Activated T-cell treated with anti-CD3 and anti-CD28 coated beads for 4 hours (primary cell): ENCODE measurements at regions not wholly inside any gene's neighbourhood (a gene's known extent, or its start where the extent isn't known, plus 50 kb on each side); places are given as distances from the start of the nearest gene placed in this dataset.
"Not testable (repeated sequence)": the region's sequence is repeated elsewhere in the genome, so short reads cannot be mapped to it uniquely, and the experiment has no call there.

Experiments
- DNase-seq: peaks from one replicate; pipeline ENCODE4 v3.0.0-alpha.2; 2020

- no peak for DNase-seq
These were observed 107.8 kb upstream of the SPIN4 start for GRCh38 chrX:63458981-63459380.

- no peak for DNase-seq
These were observed 102.4 kb upstream of the SPIN4 start for GRCh38 chrX:63453571-63453970.

- no peak for DNase-seq
These were observed 90.6 kb upstream of the SPIN4 start for GRCh38 chrX:63441717-63442116.

DNA sequence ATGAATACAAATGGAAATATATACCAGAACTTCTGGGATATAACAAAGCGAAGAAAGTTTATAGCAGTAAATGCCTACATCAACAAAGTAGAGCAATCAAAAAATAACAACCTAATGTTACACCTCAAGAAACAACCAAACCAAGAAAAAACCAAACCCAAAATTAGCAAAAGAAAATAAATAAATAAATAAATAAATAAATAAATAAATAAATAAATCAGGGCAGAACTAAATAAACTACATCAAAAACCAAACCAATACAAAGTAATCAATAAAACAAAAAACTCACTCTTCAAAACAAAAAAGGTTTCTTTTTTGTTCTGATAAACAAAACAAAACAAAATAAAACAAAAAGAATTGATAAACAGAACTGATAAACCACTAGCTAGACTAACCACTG lies 88.4 kb upstream of the SPIN4 start:
- DNase-seq: no peak

DNA sequence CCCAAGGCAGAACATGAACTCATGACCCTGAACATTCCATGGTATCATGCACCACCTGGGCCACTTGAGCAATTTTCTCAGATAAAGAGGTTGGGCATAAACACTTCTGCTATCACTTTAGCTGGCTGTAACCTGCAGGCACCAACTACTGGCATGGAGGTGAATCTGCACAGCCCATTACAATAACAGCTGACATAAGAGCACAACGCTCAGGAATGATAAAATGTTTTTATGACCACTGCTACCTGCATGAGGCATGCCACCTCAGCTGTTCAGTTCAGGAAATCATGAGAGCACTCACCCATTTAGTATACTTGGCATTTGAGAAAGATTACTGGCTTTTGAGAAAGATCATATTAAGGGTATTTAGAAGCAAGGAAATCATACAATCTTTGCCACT lies 85.7 kb upstream of the SPIN4 start:
- DNase-seq: no peak

GRCh38 chrX:63434665-63435064 lies 83.5 kb upstream of the SPIN4 start:
- no peak for DNase-seq

DNA sequence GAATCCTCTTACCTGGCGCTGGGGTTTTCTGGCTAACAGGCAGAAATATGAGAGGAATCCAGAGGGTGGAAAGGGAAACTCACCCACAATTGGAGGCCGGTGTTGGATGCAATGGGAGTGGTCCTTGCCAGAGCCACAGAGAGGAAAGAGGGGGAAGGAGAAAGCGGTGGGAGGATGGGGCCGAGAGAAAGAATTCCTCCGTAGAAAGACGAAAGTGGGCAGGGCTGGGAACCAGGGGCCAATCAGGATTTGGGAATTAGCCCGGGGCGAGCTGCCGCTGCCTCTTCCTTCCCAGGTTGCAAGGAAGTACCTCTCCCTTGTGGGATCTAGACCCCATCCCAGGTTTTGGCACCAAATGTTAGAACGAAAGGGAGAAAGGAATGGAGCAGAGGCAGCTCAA lies 83.1 kb upstream of the SPIN4 start:
- no peak for DNase-seq

DNA sequence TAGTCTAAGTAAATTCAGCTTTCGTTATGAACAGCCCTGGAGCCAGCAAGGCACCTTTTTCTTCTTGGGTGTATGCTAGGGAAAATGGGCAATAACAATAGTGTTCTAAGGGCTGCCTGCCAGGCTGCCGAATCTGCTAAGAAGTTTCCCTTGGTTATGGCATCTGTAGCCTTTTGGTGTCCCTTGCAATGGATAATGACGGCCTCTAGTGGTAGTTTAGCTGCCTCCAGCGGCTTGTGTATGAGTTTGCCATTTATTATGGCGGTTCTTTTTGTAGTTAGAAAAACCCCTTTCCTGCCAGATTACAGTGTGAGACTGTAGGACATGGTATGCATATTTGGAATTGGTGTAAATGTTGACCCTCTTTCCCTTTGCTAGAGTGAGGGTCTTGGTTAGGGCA lies 78.9 kb upstream of the SPIN4 start:
- no peak for DNase-seq

DNA sequence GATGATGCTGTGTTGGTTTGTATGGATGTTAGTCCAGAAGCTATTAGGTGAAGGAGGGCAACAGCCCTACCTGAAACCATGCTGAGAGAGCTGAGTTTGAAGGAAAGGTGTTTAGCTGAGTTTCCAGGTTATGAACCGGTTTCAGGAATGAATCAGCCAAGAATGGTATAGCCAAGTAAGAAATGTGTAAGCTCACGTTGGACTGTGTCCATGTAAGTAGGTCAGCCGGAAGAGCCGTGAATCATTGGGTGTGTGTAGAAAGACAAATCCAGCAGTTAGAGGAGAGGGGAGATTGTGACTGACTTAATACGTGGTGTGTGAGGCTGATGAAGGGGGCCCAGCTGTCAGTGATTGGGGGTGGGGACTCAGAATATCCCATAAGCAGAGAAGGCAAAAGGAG lies 77.2 kb upstream of the SPIN4 start:
- no peak for DNase-seq

DNA sequence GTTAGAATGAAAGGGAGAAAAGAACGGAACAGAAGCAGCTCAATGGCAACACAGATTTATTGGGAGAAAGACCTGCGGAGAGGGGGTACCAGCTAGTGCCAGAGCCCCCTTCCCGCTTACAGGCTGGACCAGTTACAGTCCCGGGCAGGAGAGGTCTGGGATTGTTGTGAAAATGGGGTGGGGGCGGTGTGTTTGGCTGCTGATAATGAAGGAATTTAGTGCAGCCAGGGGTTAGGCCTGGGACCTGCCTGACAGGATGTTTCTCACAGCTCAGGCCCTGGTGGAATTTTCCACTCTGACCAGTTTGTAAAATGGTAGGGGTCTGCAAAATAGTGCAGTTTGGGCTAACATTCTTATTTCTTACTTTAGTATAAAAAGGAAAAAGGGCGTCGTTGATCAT lies 75.4 kb upstream of the SPIN4 start:
- DNase-seq: no peak

DNA sequence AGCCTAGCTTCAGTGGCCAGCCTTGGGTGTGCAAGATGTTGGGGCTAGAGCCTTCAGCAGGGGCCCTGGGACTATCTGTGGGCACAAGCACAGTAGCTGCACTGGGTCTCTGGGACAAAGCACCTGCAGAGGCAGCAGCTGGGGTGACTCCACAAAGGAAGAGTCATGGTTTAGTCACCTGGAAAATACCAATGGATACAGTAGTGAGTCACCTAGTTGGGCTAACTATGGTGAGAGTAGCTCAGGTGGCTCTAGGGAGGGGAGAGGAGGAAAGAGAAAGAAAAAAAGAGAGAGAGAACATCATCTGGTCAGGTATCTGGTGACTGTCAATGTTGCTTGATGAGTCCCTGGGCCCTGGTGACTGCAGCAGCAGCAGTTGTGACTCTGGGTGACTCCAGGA lies 72.9 kb upstream of the SPIN4 start:
- no peak for DNase-seq

DNA sequence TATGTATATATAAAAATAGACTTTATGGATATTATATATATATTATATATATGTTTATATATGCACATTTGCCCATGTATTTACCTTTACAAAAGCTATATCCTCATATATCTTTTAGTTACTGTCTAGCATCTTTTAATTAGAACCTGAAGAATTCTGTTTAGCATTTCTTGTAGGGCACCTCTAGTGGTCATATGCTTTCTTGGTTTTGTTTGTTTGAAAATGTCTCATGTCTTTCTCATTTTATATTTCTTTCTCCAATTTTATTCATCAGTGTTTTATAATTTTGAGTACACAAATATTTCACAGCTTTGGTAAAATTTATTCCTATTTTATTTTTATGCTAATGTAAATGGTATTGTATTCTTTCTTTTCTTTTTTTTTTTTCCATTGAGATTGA lies 70.3 kb upstream of the SPIN4 start:
- no peak for DNase-seq

- DNase-seq: no peak
These were observed 67.1 kb upstream of the SPIN4 start for GRCh38 chrX:63418211-63418610.

DNA sequence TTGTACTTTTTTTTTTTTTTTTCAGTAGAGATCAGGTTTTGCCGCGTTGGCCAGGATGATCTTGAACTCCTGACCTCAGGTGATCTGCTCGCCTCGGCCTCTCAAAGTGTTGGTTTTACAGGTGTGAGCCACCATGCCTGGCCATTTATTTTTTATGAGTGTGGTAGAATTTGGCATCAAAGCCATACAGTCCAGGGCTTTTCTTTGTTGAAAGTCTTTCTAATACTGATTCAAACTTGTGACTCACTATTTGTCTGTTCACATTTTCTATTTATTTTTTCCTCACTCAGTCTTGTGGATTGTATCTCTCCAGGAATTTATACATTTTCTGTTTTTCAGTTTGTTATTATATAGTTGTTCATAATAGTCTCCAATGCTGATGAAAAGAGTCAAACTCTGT lies 66.5 kb upstream of the SPIN4 start:
- DNase-seq: no peak

- not testable (repeated sequence) for DNase-seq
These were observed 58.8 kb upstream of the SPIN4 start for GRCh38 chrX:63409934-63410333.

DNA sequence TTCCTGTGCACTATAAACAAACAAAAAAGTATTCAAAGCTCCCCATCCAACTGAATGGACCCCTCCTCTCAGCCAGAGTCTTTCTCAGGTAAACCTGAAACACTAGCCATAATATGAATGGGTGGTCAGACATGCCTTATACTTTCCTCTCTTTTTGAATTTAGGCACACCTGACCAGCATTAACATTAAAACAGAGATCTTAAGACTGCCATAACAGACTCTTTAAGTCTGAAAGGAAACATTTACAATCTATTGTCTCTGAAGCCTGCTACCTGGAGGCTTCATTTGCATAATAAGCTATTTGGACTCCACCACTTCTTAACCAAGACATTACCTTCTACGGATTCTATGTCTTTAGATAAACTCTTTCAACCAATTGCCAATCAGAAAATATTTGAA lies 56.9 kb upstream of the SPIN4 start:
- DNase-seq: no peak

DNA sequence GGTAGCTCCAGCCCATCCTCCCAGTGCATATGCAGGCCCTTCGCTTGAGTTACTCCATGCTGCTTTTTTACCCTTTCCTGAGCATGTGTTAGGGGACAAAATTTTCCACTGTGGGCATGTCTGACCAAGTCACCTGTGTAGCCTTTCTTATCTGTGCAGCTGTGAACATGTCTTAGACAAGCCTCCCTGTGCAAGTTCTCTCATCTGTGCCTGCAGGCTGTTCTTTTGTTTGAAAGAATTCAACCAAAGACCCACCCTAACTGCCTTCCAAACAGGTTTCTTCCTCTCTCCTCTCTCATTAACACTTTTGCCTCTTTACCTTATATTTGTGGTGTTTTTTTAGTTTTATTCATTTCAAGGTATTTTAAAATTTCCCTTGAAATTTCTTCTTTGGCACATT lies 53.2 kb upstream of the SPIN4 start:
- DNase-seq: no peak

DNA sequence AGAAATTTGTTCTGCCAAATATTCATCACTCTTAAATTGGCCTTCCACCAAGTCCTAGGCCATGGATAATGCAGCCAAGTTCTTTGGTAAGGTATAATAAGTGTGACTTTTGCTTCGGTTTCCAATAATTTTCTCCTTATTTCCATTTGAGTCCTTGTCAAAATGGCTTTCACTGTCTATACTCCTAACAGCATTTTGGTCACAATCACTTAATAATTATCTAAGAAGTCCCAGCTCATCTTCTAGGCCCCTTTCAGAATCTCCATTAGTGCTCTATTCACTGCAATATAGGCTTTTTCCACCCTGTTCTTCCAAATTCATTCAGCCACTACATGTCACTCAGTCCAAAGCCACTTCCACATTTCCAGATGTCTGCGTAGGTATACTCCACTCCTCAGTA lies 51.0 kb upstream of the SPIN4 start:
- no peak for DNase-seq
